Gastroesophageal sphincter (tissue), 3 donors: ENCODE measurements at regions not wholly inside any gene's neighbourhood (a gene's known extent, or its start where the extent isn't known, plus 50 kb on each side); places are given as distances from the start of the nearest gene placed in this dataset.

Source experiments
- CTCF ChIP-seq, 4 experiments: fragments of 200-600 bp in 2 of 4; fragments of 450-650 bp in 2 of 4; sonication (generic) in 1 of 4; IDR thresholded peaks; one replicate each; pipeline ENCODE4 v1.5.1; 2017 to 2019; ENCODE audit warnings: antibody characterized with exemption in 4 of 4, mild to moderate bottlenecking in 2 of 4, moderate library complexity in 2 of 4
- EP300 ChIP-seq: sonication (generic); formaldehyde crosslinking; IDR thresholded peaks from one replicate; pipeline ENCODE4 v1.6.1; 2017; ENCODE audit warnings: antibody characterized with exemption, mild to moderate bottlenecking
- POLR2A ChIP-seq, 2 donors: fragments of 450-650 bp; IDR thresholded peaks; one replicate each; pipeline ENCODE4 v1.6.1; 2017; ENCODE audit warnings: antibody characterized with exemption in 2 of 2, mild to moderate bottlenecking in 2 of 2, moderate library complexity in 1 of 2
- POLR2AphosphoS5 ChIP-seq: sonication (generic); formaldehyde crosslinking; IDR thresholded peaks from one replicate; pipeline ENCODE4 v1.6.1; 2017; ENCODE audit warnings: antibody characterized with exemption

GRCh38 chr9:82722051-82722450, 340.9 kb downstream of the RASEF start:
- TF ChIP-seq CTCF (IDR thresholded peaks at IDR 0.05) = no peak
- no peak for TF ChIP-seq POLR2A (IDR thresholded peaks at IDR 0.05)
- no peak for TF ChIP-seq EP300
- no peak for TF ChIP-seq POLR2AphosphoS5
